Femur (tissue), 1 donor: ENCODE measurements at regions not wholly inside any gene's neighbourhood (a gene's known extent, or its start where the extent isn't known, plus 50 kb on each side); places are given as distances from the start of the nearest gene placed in this dataset.

Experiments
- DNase-seq: peaks from one replicate; pipeline ENCODE4 v3.0.0-alpha.2; 2017

DNA sequence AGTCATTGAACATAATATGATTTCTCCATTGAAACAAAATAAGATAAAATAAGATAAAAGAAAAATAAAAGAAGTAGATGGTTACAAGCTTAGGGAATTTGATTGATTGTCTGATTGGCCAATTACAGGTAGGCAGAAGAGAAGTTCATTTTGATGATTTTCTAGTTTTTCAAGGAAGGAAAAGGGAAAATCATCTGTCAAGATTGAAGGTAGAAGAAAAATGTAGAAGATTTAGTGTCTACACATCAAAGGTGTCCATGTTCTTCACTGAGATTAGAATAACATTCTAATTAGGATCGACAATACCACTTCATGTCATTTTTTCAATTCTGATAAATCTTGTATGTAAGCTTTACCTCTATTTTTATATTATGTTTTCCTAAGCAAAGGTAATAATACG lies 489.1 kb downstream of the PCDH18 start:
- no peak for DNase-seq

DNA sequence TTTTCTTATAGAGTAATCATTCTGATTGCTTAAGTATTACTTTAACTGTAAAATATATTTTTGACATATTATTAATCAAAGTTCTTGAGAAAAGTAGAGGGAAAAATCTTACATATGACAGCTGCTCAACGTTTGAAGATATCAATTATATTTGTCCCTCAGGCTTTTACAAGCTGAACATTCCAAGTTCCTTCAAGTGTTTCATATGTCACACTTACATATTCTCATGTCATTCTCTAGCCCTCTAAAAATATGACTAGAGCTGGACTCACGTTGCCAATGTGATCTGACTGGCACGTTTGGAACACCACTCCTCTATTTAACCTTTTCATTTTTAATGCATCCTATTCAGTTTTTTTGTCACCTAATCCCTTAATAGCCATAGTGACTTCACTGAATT lies 492.9 kb downstream of the PCDH18 start:
- no peak for DNase-seq

DNA sequence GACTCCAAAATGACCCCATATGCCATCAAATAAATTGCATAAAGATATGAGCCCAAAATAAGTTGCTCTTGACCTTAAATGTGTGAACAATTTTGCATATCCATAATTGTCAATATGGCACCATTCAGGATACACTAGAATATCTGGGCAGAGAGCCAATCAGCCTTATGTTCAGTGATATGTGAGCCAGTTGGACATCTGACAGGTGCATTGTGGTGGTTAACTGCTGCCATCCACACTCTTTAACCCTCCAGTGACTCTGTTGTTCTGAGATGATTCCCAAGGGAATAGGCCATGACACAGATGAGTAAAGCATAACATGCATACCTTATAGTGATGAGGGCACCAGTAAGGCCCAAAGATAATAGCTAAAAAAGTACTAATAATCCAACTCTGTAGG lies 500.1 kb downstream of the PCDH18 start:
- DNase-seq = peak; percentile 20

DNA sequence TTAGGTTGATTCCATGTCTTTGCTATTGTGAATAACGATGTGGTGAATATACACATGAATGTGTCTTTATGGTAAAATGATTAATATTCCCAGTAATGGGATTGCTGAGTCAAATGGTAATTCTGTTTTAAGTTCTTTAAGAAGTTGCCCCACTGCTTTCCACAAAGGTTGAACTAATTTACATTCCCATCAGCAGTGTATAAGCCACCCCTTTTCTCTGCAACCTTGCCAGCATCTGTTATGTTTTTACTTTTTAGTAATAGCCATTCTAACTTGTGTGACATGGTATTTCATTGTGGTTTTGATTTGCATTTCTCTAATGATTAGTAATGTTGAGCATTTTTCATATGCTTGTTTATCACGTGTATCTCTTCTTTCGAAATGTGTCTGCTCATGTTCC lies 503.3 kb downstream of the PCDH18 start:
- DNase-seq = no peak

DNA sequence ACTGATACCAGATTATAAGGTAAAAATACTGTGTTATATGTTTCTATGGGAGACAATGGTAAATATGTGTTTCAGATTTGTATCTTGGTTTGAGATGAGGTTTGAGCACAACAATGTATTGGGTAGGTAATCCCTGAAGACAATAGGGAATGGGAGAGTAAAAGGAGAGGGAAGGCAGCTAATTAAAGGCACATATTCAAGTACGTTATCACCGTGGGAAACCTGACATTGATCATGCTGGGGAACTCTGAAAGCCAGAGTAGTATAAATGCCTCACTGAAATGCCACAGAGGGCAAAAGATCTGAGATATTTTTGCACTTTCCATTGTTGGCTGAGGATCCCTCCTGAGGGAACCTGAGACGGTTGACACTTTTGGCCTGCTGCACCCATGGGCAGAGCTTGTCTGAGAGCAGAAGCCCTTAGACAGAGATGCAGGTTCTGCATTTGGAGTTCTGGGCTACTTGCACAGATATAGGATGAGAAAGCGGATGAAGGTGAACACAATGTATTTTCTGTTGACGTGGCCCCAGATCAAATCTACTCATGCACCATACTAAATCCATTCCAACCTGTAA lies 506.7 kb downstream of the PCDH18 start:
- no peak for DNase-seq

DNA sequence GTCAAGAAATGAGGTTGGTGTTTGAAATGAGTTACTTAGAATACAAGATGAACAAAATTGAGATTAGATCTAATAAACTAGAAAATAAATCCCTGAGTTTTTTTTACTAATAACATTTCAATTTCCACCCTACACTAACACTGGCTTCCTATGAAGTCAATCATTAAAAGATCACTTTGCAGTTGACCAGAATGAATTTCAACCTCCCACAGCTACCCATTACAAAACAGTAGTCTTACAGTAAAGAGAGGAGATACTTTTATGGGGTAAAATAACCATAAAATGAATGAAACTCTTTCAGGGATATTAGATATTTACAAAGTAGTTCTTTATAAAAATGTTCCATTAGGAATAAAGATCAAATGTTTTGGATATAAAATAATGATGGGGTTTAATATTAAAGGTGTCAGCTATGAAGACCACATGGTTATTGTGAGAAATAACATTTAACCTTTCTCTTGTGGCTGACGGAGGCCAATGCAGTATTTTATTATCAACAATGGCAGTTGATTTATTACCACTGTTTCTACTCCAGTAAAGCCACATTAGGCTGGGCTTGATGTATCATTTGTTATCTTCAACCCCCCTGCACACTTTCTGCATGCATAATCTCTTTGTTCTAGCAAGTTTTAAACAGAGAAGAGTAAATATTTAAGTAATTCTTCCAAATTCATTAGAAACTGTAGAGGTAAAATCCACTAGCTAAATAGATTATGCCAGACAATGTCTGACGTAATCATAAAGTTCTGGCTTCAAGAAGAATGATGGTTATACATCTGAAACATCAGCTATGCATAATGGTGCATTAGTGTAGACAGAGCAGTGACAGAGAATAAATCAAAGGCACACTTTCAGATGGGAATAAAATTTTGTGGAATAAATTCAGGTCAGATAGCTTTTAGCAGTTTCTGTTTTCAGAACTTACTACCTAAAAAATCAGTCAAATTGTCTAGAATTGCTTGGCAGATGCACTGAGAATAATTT lies 516.6 kb downstream of the PCDH18 start:
- no peak for DNase-seq

DNA sequence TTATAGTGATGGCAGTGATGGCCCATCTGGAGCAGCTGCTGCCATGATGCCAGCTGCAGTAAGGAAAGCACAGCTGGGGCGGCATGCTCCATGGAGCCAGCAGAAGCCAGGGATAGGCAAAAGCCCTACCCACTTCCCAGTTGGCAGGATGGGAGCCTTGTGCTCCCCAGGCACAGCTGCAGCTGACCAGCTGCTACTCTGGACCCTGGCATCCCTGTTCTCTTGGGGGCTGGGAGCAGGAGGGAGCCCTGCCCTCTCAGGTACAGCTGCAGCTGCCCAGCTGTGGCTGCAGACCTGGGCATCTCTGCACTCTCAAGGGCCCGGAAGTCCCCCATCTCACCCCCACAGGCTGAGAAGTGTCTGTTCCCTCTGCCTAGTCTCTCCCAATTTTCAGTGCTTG lies 531.9 kb downstream of the PCDH18 start:
- DNase-seq = no peak

DNA sequence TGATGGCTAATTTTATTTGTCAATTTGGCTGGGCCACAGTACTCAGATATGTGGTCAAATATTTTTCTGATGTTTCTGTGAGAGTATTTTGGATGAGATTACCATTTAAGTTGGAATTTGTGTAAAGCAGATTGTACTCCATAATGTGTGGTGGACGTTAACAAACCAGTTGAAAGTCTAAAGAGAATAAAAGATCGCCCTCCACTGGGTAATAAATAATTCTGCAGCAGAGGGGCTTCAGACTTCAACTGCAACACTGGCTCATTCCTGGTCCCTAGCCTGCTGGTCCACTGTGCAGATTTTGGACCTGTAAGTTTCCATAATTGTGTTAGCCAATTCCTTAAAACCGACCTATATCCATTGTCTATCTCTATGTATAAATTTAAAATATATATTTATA lies 540.3 kb downstream of the PCDH18 start:
- no peak for DNase-seq

DNA sequence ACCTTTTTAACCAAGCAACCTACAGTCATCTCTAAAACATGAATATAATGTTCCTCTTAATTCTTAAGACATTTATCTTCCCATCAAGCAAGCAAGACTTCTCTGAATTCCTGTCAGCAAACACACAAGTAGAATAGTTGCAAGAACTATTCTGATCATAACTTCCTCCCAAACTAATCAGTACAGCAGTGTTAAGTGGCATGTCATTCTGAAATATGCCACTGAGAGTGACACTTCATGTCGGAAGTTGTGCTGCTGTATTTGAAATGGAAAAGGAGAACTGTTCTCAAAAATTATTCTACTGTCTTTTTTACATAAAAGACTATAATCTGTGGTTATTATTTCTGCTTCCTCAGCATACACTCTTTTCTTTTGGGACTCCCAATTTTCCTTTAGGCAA lies 546.6 kb downstream of the PCDH18 start:
- DNase-seq = no peak

DNA sequence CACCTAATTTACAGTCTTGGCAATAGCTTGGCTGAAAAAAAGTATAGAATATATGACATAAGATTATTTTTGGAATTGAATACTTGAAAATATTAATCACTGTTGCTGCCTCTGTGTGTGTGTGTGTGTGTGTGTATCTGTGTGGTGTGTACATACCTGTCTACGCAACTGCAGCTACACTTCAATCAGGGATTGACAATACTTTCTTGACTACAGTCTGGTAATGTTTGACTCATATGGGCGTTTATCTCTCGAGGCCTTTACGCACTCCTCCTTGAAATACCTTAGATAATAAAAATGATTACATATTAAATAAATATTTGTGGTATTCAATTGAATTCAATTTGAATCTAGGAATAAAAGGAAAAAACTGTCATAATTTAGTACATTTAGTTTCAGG lies 565.2 kb downstream of the PCDH18 start:
- no peak for DNase-seq

DNA sequence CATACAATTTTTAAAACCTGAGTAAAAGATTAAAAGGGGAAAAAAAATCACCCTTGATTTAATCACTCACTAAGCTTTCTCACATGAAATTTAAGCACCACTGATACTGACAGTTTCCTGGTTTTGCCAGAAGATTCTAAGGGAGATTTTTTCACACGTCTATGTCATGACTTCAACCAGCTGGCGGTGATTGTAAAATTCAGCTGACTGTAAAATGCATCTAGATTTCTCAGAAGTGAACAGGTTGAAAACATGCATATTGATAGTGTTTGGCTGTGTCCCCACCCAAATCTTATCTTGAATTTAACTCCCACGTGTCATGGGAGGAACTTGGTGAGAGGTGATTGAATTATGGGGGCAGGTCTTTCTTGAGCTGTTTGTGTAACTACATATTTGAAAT lies 566.8 kb downstream of the PCDH18 start:
- DNase-seq = no peak

DNA sequence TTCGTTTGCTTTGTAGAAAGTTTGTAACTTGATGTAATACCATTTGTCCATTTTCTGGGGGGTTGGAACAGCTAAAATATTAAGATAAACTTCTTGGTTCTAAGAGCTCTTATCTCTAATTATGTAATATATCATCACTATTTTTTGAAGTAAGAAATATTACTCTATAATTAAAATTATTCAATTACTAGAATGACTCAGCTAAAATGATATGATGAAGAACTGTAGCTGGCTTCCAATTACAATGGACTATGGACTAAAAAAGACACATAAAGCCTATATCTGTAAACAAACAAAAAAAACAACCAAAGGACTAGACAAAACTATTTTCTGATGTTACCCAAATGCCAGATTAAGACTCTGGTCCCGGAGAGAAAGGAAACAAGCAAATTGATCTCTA lies 569.4 kb downstream of the PCDH18 start:
- no peak for DNase-seq

DNA sequence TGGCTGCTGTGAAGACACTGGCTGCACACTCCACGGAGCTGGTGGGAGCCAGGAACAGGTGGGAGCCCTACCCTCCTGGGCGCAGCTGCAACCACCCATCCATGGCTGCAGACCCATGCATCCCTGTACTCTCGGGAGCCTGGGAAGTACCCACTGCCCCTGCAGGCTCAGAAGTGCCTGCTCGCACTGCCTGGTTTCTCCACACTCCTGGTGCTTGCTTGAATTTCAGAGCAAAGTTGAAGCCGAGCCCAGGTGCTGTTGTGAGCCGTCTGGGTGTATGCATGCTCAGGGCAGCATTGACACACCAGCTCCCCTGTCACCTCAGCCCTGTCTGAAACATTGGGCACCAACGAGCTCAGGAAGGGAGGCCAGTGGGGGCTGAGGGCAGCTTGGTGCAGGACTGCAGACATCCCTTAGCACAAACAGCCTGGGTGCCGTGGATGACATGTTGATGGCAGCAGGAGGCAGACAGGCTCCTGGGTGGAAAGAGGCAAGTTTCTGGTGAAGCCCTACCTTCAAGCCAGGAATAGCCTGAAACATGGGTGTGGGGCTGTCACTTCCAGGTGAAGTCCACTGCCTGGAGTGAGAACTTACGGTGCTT lies 585.9 kb downstream of the PCDH18 start:
- DNase-seq = no peak

DNA sequence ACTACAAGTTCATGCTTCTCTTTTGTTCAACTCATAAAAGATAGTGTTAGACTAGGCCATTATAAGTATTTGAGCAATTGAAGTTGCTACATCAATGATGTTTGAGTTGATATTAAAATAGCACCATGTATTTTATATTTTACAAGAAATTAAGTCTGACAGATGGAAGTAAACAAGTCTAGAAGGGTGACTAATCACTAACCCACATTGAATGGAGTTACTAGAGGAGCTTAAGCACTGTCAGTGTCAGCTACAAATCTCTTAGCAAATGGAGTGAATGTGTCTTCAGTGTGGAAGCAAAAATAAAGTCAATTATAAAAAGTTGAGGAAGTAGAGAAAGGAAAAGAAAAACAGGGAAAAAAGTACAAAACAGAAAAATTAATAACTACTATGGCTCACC lies 592.5 kb downstream of the PCDH18 start:
- no peak for DNase-seq

DNA sequence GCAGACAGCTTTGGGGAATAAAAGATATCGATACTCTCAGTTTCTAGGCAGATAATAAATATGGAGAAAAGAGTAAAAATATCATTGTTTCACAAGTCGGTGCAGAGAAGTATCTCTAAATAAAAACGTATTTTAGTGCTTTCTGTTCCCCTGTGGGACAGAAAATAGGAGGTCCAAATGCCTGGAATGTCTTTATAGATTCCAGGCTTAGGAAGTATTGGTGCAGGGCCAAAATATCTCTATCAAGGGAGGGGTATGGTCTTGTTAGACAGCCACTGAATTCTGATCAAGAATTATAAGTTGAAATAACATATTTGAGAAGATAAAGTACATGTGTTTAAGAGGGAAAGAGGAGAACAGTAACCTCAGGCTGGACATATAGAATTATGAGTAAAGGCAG lies 596.4 kb downstream of the PCDH18 start:
- no peak for DNase-seq

DNA sequence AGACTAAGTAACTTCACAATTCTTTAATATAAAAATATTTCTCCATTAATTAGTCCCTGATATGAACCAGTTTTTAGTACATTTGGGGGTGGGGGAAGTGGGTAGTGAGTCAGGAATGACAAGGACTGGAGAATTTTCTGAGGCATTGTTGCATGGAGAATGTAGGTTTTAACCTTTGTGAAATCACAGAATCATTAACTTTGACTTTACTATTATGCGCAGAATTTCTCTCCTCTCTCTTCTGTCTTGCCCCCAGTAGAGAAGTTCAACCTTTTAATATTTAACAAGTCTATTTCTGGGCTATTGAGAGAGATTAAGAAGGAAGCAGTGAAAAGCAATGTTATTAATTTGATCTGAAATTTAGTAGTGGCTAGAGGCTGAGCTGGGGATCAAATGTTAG lies 597.0 kb downstream of the PCDH18 start:
- DNase-seq = no peak

DNA sequence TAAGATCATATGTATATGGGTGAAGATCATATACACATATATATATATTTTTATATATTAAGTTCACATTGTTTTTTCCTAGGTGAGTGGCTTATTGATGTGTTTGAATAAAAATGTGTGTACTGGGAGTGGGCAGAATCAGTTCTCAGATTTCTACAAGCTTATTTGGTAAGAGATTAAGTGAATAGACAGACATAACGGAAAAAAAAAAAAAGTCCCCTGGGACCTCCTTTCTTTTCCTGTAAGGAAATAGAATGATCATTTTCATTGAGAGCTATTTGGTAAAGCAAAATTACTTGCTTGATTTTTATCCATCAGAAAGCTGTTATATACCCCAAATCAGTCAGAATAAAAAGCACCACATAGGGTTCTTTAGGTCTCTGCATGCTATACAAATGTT lies 597.7 kb downstream of the PCDH18 start:
- DNase-seq = no peak

DNA sequence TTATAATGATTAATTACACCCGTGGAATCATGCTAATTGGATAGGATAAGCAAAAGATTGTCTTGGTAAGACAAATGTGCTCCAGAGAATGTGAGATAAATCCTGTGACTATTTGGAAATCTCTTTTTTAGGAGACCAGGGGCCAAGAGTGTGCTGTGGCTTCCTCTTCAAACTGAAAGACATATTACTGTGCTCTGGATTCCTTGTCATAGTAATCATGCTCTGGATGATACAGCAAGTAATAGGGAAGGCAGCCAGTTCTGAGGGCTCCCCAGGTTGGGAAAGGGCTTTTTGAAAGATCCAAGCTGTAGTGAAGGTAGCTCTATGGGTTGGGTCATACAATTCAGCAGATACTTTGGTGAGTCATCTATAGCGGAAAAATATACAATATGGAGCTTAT lies 600.5 kb downstream of the PCDH18 start:
- DNase-seq = no peak

DNA sequence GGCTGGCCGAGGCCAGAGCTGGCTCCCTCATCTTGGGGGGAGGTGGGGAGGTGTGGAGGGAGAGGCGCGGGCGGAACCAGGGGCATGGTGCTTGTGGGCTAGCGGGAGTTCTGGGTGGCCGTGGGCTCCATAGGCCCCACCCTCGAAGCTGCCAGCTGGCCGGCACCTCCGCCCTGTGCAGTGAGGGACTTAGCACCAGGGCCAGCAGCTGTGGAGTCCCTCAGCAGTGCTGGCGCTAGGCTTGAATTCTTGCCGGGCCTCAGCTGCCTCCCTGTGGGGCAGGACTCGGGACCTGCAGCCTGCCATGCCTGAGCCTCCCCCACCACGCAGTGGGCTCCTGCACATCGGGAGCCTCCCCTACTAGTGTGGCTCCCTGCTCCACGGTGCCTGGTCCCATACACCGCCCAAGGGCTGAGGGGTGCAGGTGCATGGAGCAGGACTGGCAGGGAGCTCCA lies 603.3 kb downstream of the PCDH18 start:
- DNase-seq = no peak

DNA sequence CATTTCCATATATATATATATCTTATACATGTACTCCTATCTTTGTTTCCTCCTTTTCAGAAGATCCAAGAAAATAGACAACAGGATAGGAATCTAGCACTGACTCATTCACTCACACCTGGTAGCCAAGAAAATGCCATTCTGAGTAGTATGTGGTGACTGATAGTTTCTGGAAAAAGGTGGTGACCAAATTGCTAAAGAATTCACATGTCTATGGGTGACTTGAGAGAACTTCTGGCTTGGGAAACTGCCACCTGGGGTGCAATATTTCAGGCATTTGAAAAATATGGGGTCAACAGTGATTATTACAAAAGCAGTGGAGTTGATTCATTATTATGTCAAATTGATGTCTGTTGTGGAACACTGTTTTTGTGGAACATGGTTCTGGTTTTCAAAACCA lies 605.1 kb downstream of the PCDH18 start:
- no peak for DNase-seq

DNA sequence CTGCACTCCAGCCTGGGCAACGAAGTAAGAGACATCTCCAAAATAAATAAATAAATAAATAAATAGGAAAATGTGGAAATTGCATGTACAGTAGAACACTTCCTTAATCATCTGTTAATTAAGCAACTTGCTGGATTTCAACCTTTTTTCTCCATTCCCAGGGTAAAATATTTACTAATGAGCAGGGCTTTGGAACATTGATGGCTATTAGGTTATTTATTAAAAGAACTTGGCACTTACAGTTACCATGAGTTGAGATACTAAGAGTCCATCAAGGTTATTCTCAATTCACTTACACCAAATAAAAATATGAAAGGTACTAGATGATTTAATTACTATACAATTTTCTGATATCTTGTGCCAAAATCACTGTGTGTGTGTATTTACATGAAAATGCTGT lies 607.1 kb downstream of the PCDH18 start:
- no peak for DNase-seq

DNA sequence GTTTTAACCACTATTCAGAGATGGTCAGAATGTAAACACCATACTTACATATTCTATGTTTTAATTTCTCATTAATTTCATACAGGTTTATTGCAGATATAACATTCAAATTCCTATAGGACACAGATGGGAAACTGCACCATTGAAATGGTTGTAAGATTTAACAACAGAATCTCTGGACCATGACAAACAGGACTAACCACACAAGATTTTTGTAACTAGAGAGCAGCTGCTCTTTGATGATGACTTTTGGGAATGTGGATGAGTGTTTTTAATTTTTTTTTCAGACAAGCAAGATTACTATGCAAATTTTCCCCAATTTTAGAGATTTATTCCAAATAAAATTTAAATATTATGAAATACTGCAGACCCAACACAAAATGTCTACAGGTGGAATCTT lies 610.2 kb downstream of the PCDH18 start:
- no peak for DNase-seq

DNA sequence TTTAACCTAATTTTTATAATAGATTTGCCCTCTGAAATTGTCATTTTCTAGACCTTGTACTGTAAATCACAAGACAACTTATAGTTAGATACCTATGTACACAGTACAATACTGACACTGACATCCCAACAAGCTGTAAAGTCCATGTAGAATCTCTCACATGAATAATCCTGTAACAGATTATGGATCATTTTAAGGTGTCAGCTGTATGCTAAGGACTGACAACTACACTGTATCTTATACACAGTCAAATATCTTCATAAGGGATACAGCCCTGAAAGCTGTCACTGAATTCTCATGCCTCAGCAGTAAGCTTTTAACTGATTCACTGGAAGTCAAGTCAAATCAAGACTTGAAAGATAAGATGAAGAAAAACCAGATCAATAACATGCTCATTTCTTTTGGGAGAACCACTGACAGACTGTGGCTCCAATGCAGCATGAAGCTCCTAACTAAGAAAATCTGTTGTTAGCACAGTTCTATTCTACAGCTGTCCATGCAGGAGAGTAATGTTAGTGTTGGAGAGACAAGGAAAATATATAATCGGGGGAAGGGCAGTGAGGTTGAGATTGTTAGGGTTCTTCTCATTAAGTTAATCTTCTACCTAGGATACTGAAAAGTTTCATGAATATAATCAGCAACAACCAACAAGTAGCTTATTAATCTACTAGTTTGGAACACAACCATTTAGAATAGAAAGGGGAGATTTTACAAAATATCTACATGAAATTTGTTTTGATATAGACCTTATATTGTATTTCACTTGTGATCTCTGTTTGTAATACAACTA lies 612.0 kb downstream of the PCDH18 start:
- no peak for DNase-seq
